BJ (cell line): ENCODE measurements at regions not wholly inside any gene's neighbourhood (a gene's known extent, or its start where the extent isn't known, plus 50 kb on each side); places are given as distances from the start of the nearest gene placed in this dataset.

Source experiments
- CTCF ChIA-PET: fragments of 350-600 bp; formaldehyde crosslinking; extraction: SDS; loops from one replicate; lab custom pipeline; 2021; ENCODE audit warnings: antibody characterized with exemption, inconsistent platforms; lab: Yijun Ruan, JAX
- POLR2A ChIA-PET: fragments of 300-600 bp; sonication (Branson Sonifier 250); formaldehyde crosslinking; extraction: SDS; loops from one replicate; lab custom pipeline; 2021; ENCODE audit warnings: antibody characterized with exemption; lab: Charles Lee
- DNase-seq: peaks from one replicate; pipeline ENCODE4 v3.0.0-alpha.2; 2011; ENCODE audit warnings: low read depth
- H3K27me3 ChIP-seq: 2 replicates; pipeline ENCODE4 v1.6.0; 2011; ENCODE audit warnings: low read length; ENCODE audit not compliant: control insufficient read depth, insufficient read depth
- H3K36me3 ChIP-seq: 2 replicates; pipeline ENCODE4 v1.5.1; 2011; ENCODE audit warnings: low read length; ENCODE audit not compliant: control insufficient read depth, insufficient read depth
- H3K4me3 ChIP-seq: 2 replicates; pipeline ENCODE4 v1.5.1; 2011; ENCODE audit warnings: low read depth, mild to moderate bottlenecking, control low read depth, low read length
- CTCF ChIP-seq: IDR thresholded peaks from 2 replicates; pipeline ENCODE4 v1.5.1; 2011; ENCODE audit warnings: low read depth, mild to moderate bottlenecking, control low read depth, inconsistent platforms, low read length, moderate library complexity; ENCODE audit not compliant: insufficient read depth

- no peak for DNase-seq
- ChIA-PET POLR2A (no interaction called here), CTCF (interaction anchor here (0.6 kb wide), 1 partner anchor 324 kb away, joined by 3 read pairs; no protein-coding TSS in a partner anchor)
- no peak for TF ChIP-seq CTCF
- Histone ChIP-seq H3K27me3 (no peaks in the 10 kb centered on the region), H3K36me3 (no peaks in the 10 kb centered on the region), H3K4me3 (no peak overlapping the region)
These were observed 803.2 kb downstream of the PLA2G4A start for GRCh38 chr1:187631984-187632383.

- no peak for DNase-seq
- no peak for TF ChIP-seq CTCF
- ChIA-PET CTCF (no interaction called here), POLR2A (no interaction called here)
- Histone ChIP-seq H3K27me3 (no peaks in the 10 kb centered on the region), H3K4me3 (no peak overlapping the region), H3K36me3 (no peaks in the 10 kb centered on the region)
These were observed 806.2 kb downstream of the PLA2G4A start for GRCh38 chr1:187634940-187635339.

DNA sequence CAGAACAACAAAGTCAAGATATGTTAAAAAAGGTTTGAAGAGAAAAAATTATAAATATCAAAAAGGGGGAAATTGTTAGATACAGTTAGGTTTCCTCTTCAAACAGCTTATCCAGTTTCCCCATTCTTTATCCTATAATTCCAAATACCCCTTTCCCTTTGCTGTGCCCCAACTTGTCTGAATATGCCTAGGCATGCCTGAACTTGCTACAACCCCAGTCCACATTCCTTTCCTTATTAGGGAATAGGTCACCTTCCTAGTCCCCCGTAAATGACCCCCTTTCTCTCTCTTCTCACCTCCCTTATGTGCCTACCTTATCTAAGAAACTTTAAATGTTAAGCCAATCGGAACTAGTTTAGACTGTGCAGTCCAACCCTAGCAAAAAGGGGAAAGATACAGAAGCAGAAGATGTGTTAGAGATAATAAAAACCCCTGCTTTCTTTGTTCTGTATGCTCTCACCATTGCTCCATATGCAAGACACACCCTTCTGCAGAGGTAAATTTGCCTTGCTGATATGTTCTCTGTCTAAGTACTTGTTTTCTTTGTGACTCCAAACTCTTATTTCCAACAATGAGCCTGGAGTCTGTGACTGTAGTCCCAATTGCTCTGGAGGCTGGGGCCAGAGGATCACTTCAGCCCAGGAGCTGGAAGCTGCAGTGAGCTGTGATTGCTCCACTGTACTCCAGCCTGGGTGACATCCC is 810.1 kb downstream of the PLA2G4A start:
- Histone ChIP-seq H3K4me3 (no peak overlapping the region), H3K27me3 (no peaks in the 10 kb centered on the region), H3K36me3 (no peaks in the 10 kb centered on the region)
- no peak for TF ChIP-seq CTCF
- ChIA-PET POLR2A (no interaction called here), CTCF (interaction anchor here (0.6 kb wide), 1 partner anchor 21 kb away, joined by 4 read pairs; no protein-coding TSS in a partner anchor)
- DNase-seq = no peak

- TF ChIP-seq CTCF = no peak
- Histone ChIP-seq H3K27me3 (no peaks in the 10 kb centered on the region), H3K36me3 (no peaks in the 10 kb centered on the region), H3K4me3 (no peak overlapping the region)
- POLR2A ChIA-PET = no interaction called here
- CTCF ChIA-PET = no interaction called here
- DNase-seq = no peak
These were observed 812.3 kb downstream of the PLA2G4A start for GRCh38 chr1:187641015-187641414.

DNA sequence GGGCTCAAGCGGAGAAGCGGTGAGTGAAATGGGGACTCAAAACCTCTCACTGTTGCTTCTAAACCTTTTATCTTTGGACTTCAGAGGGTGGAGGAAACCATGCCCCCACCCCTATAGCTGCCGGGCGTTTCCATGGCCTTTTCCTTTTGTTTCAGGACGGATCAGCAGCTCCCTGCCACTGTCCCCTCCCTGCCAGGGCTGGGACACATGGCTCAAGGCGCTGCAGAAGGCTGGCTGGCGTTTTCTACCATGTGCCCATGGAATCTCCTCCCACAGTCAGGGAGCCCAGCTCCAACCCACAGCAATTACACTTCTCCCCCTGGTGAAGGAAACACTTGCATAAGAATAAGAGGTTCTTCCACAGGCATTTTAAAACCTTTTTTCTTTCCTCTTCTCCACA is 812.7 kb downstream of the PLA2G4A start:
- H3K4me3 ChIP-seq = no peak overlapping the region
- TF ChIP-seq CTCF = no peak
- no peaks in the 10 kb centered on the region for H3K36me3 ChIP-seq
- ChIA-PET CTCF (no interaction called here), POLR2A (no interaction called here)
- H3K27me3 ChIP-seq = no peaks in the 10 kb centered on the region
- no peak for DNase-seq
